ENCODE measurements at regions not wholly inside any gene's neighbourhood (a gene's known extent, or its start where the extent isn't known, plus 50 kb on each side); places are given as distances from the start of the nearest gene placed in this dataset.
"Not testable (repeated sequence)": the region's sequence is repeated elsewhere in the genome, so short reads cannot be mapped to it uniquely, and the experiment has no call there.

- Histone ChIP-seq H3K36me3 (ENCODE audit: insufficient read depth) (no peaks in the 10 kb centered on the region), H4K20me1 (ENCODE audit: insufficient read depth) (no peaks in the 10 kb centered on the region), H2AFZ (ENCODE audit: low read depth) (no peak overlapping the region), H3K27ac (no peak overlapping the region), H3K4me3 (IDR thresholded peaks at IDR 0.05; ENCODE audit: insufficient read depth, low read depth, low read length) (no peak overlapping the region), H3K4me2 (no peak overlapping the region), H3K9ac (no peak overlapping the region), H3K79me2 (ENCODE audit: insufficient read depth, low read depth) (no peaks in the 10 kb centered on the region), H3K27me3 (ENCODE audit: insufficient read depth, low read depth) (no peaks in the 10 kb centered on the region), H3K4me1 (ENCODE audit: low read depth, poor library complexity, severe bottlenecking) (no peaks in the 10 kb centered on the region)
- no peak for TF ChIP-seq CTCF (conservative IDR thresholded peaks at IDR 0.05; ENCODE audit: low read depth, low read length)
Measured at GRCh38 chr5:25974451-25974850, 1063.9 kb downstream of the CDH9 start.

- H3K36me3 ChIP-seq (ENCODE audit: insufficient read depth) = no peaks in the 10 kb centered on the region
- no peaks in the 10 kb centered on the region for H3K79me2 ChIP-seq (ENCODE audit: insufficient read depth, low read depth)
- no peak overlapping the region for H3K4me3 ChIP-seq (IDR thresholded peaks at IDR 0.05; ENCODE audit: insufficient read depth, low read depth, low read length)
- H3K9ac ChIP-seq = no peak overlapping the region
- no peak overlapping the region for H3K4me2 ChIP-seq
- H3K27ac ChIP-seq = no peak overlapping the region
- no peaks in the 10 kb centered on the region for H4K20me1 ChIP-seq (ENCODE audit: insufficient read depth)
- no peaks in the 10 kb centered on the region for H3K27me3 ChIP-seq (ENCODE audit: insufficient read depth, low read depth)
- H2AFZ ChIP-seq (ENCODE audit: low read depth) = no peak overlapping the region
- no peaks in the 10 kb centered on the region for H3K4me1 ChIP-seq (ENCODE audit: low read depth, poor library complexity, severe bottlenecking)
- no peak for TF ChIP-seq CTCF (conservative IDR thresholded peaks at IDR 0.05; ENCODE audit: low read depth, low read length)
Measured at GRCh38 chr5:25970906-25971489, 1067.4 kb downstream of the CDH9 start.

- not testable (repeated sequence) for H4K20me1 ChIP-seq (ENCODE audit: insufficient read depth); H3K4me1 ChIP-seq (ENCODE audit: low read depth, poor library complexity, severe bottlenecking); H3K9ac ChIP-seq; H3K36me3 ChIP-seq (ENCODE audit: insufficient read depth); H2AFZ ChIP-seq (ENCODE audit: low read depth); H3K27ac ChIP-seq; H3K4me3 ChIP-seq (IDR thresholded peaks at IDR 0.05; ENCODE audit: insufficient read depth, low read depth, low read length); H3K4me2 ChIP-seq; H3K79me2 ChIP-seq (ENCODE audit: insufficient read depth, low read depth); H3K27me3 ChIP-seq (ENCODE audit: insufficient read depth, low read depth)
Measured at GRCh38 chr5:25969042-25969441, 1069.3 kb downstream of the CDH9 start.

- Histone ChIP-seq H3K4me1 (ENCODE audit: low read depth, poor library complexity, severe bottlenecking) (no peaks in the 10 kb centered on the region), H2AFZ (ENCODE audit: low read depth) (no peak overlapping the region), H3K27ac (no peak overlapping the region), H3K36me3 (ENCODE audit: insufficient read depth) (no peaks in the 10 kb centered on the region), H3K4me3 (IDR thresholded peaks at IDR 0.05; ENCODE audit: insufficient read depth, low read depth, low read length) (no peak overlapping the region), H3K9ac (no peak overlapping the region), H3K4me2 (no peak overlapping the region), H3K79me2 (ENCODE audit: insufficient read depth, low read depth) (no peaks in the 10 kb centered on the region), H3K27me3 (ENCODE audit: insufficient read depth, low read depth) (no peaks in the 10 kb centered on the region), H4K20me1 (ENCODE audit: insufficient read depth) (no peaks in the 10 kb centered on the region)
- no peak for TF ChIP-seq CTCF (conservative IDR thresholded peaks at IDR 0.05; ENCODE audit: low read depth, low read length)
Measured at GRCh38 chr5:25964009-25964372, 1074.4 kb downstream of the CDH9 start.

GRCh38 chr5:25963251-25964008, 1075.0 kb downstream of the CDH9 start:
- Histone ChIP-seq H3K9ac (no peak overlapping the region), H3K27me3 (ENCODE audit: insufficient read depth, low read depth) (no peaks in the 10 kb centered on the region), H3K4me3 (IDR thresholded peaks at IDR 0.05; ENCODE audit: insufficient read depth, low read depth, low read length) (no peak overlapping the region), H3K36me3 (ENCODE audit: insufficient read depth) (no peaks in the 10 kb centered on the region), H3K27ac (no peak overlapping the region), H4K20me1 (ENCODE audit: insufficient read depth) (no peaks in the 10 kb centered on the region), H3K4me1 (ENCODE audit: low read depth, poor library complexity, severe bottlenecking) (no peaks in the 10 kb centered on the region), H3K79me2 (ENCODE audit: insufficient read depth, low read depth) (no peaks in the 10 kb centered on the region), H2AFZ (ENCODE audit: low read depth) (no peak overlapping the region), H3K4me2 (no peak overlapping the region)
- no peak for TF ChIP-seq CTCF (conservative IDR thresholded peaks at IDR 0.05; ENCODE audit: low read depth, low read length)
